Naive thymus-derived CD8-positive, alpha-beta T cell (primary cell): ENCODE measurements at regions not wholly inside any gene's neighbourhood (a gene's known extent, or its start where the extent isn't known, plus 50 kb on each side); places are given as distances from the start of the nearest gene placed in this dataset.
"Not testable (repeated sequence)": the region's sequence is repeated elsewhere in the genome, so short reads cannot be mapped to it uniquely, and the experiment has no call there.

Source experiments
- ATAC-seq, 2 donors: fragments of 150-1000 bp; cut with Tn5 transposase in 1 of 2; sonication (Bioruptor Pico), chemical (Tn5 transposase) in 1 of 2; 1 replicate in 1 of 2; 2 replicates in 1 of 2; pipeline ENCODE4 v1.10.0; 2021; ENCODE audit warnings: mild to moderate bottlenecking in 2 of 2, moderate library complexity in 2 of 2
- POLR2A ChIA-PET: fragments of 350-600 bp; sonication (Branson Sonifier 250); formaldehyde crosslinking; loops from one replicate; lab custom pipeline; 2021; ENCODE audit warnings: antibody characterized with exemption; lab: Charles Lee
- DNase-seq, 10 donors: peaks; one replicate each; pipeline versions ENCODE4 v3.0.0 to v3.0.0-alpha.2; 2020 to 2022
- H3K27ac Mint-ChIP-seq, 10 donors: one replicate each; pipeline ENCODE4 v1.8.0; 2020 to 2022; ENCODE audit warnings: mild to moderate bottlenecking in 10 of 10, mixed read lengths in 10 of 10, moderate library complexity in 4 of 10, inconsistent platforms in 1 of 10
- H3K27me3 Mint-ChIP-seq, 5 donors: one replicate each; pipeline ENCODE4 v1.8.0; 2021 to 2022; ENCODE audit warnings: mixed read lengths in 5 of 5
- H3K36me3 Mint-ChIP-seq, 3 donors: one replicate each; pipeline ENCODE4 v1.8.0; 2020 to 2022; ENCODE audit warnings: mixed read lengths in 3 of 3, mild to moderate bottlenecking in 2 of 3, inconsistent platforms in 1 of 3
- H3K4me1 Mint-ChIP-seq, 4 donors: one replicate each; pipeline ENCODE4 v1.8.0; 2021 to 2022; ENCODE audit warnings: mixed read lengths in 4 of 4
- H3K4me3 Mint-ChIP-seq, 10 donors: one replicate each; pipeline ENCODE4 v1.8.0; 2020 to 2022; ENCODE audit warnings: mild to moderate bottlenecking in 10 of 10, mixed read lengths in 10 of 10, moderate library complexity in 6 of 10, inconsistent platforms in 1 of 10
- H3K9me3 Mint-ChIP-seq, 9 donors: one replicate each; pipeline ENCODE4 v1.8.0; 2020 to 2022; ENCODE audit warnings: mixed read lengths in 9 of 9, mild to moderate bottlenecking in 3 of 9, inconsistent platforms in 1 of 9, moderate library complexity in 1 of 9

DNA sequence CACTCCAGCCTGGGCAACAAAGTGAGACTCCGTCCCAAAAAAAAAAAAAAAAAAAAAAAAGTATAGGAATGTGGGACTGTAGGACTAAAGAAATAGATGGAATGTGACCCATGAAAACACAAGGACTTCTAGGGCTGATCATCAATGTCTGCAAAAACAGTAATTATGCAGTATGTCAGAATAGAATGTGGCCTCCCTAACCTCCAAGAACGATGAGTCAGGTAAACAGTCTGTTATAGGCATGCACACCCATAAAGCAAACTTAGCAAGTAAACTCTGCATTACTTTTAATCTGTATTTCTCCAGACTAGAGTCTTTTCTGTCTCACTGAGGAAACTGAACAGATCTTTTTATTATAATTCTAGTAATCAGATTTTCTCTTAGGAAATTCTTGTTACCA is 233.4 kb downstream of the HNRNPD start:
- DNase-seq (no peak), ATAC-seq (no peak)
- POLR2A ChIA-PET = no interaction called here
- Mint-ChIP-seq H3K4me3 (no peak overlapping the region), H3K27me3 (no peaks in the 10 kb centered on the region), H3K27ac (peak overlapping the region in 1 of 10 donors; percentile 29), H3K4me1 (peaks cover 5 to 28% (median 22%) of the 10 kb centered on the region in 4 donors), H3K9me3 (peaks cover 0 to 4% (median 0%) of the 10 kb centered on the region in 9 donors), H3K36me3 (peaks cover 0 to 7% (median 6%) of the 10 kb centered on the region in 3 donors)

DNA sequence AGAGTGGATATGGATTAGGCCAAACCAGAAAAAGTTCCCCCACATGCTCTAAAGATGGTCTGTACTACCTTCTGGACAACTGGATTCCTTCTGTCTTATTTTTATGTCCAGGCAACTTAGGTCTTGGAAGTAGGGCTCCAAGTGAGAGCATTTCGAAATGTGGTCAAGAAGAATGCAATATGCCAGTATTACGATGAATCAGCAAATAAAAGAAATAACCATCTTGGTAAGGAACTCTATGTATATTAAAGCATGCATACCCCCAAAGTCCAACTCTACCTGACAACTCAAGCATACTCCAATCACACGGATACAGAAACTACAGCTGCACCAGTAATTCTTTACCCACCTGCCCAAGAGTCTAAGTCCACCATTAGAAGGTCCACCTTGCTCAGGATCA is 234.5 kb downstream of the HNRNPD start:
- no peaks in the 10 kb centered on the region for H3K27me3 Mint-ChIP-seq
- DNase-seq = no peak
- H3K9me3 Mint-ChIP-seq = peaks cover 0 to 4% (median 0%) of the 10 kb centered on the region in 9 donors

DNA sequence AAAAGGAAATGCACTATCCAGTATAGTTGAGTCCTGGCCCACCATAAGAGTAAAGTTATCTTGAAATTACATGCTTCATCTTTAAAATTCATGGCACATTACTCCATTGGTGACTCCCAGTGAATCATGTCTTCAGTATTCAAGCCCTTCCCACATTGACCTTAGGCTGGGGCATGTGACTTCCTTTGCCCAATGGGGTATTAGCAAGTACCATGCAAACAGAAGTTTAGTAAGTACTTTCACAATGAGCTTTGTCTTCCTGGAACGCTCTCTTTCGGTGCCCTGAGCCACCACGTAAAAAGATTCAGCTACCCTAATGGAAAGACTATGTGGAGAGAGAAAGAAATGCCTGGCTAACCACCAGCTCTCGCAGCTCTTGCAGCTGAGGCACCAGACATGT is 235.4 kb downstream of the HNRNPD start:
- DNase-seq (no peak), ATAC-seq (no peak)
- Mint-ChIP-seq H3K4me3 (no peak overlapping the region), H3K4me1 (peaks cover 5 to 32% (median 27%) of the 10 kb centered on the region in 4 donors), H3K27me3 (no peaks in the 10 kb centered on the region), H3K9me3 (peaks cover 0 to 4% (median 0%) of the 10 kb centered on the region in 9 donors), H3K36me3 (peaks cover 0 to 7% (median 6%) of the 10 kb centered on the region in 3 donors), H3K27ac (peak overlapping the region in 4 of 10 donors; percentile 12 to 73 (median 29))
- POLR2A ChIA-PET = interaction anchor here (1.9 kb wide), 1 partner anchor 291 kb away, joined by 5 read pairs; the partner anchor contains the start of genes ENOPH1 and HNRNPDL

More for the DNA sequence above, 234.5 kb downstream of the HNRNPD start:
- ATAC-seq = no peak
- Mint-ChIP-seq H3K27ac (peak overlapping the region in 1 of 10 donors; percentile 10), H3K4me3 (no peak overlapping the region), H3K36me3 (peaks cover 0 to 7% (median 6%) of the 10 kb centered on the region in 3 donors), H3K4me1 (peaks cover 5 to 32% (median 27%) of the 10 kb centered on the region in 4 donors)
- POLR2A ChIA-PET = no interaction called here

DNA sequence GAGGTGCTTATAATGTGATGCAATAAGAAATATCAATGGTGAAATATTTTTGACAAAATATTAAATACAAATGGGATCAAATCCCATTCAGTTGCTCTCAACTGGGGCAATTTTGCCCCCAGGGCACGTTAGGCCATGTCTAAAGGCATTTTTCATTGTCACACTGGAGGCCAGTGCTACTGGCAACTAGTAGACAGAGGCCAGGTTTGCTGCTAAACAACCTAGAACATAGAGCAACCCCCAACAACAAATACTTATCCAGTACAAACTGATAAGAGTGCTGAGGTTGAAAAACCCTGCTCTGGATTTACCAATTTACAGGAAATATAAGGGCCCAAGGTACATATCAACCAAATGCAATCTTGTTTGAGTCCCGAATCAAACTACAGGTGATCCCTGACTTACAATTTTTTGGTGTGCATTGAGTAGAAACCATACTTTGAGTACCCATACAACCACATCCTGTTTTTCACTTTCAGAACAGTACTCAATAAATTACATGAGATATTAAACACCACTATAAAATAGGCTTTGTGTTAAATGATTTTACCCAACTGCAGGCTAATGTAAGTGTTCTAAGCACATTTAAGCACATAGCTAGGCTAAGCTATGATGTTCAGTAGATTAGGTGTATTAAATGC is 237.5 kb downstream of the HNRNPD start:
- H3K27ac Mint-ChIP-seq = peak overlapping the region; percentile 37 to 96 (median 86)
- POLR2A ChIA-PET = interaction anchor here (0.6 to 0.7 kb wide), 2 partner anchors 8 to 11 kb away, joined by 3 read pairs; no protein-coding TSS in a partner anchor
- peak in 3 of 10 donors; percentile 9 to 53 (median 46) for DNase-seq
- peaks cover 0 to 4% (median 0%) of the 10 kb centered on the region in 9 donors for H3K9me3 Mint-ChIP-seq
- peaks cover 0 to 7% (median 6%) of the 10 kb centered on the region in 3 donors for H3K36me3 Mint-ChIP-seq
- peaks cover 5 to 37% (median 27%) of the 10 kb centered on the region in 4 donors for H3K4me1 Mint-ChIP-seq
- H3K4me3 Mint-ChIP-seq = peak overlapping the region in 9 of 10 donors; percentile 0 to 80 (median 46)
- no peaks in the 10 kb centered on the region for H3K27me3 Mint-ChIP-seq
- ATAC-seq = peak; percentile 75 to 80

DNA sequence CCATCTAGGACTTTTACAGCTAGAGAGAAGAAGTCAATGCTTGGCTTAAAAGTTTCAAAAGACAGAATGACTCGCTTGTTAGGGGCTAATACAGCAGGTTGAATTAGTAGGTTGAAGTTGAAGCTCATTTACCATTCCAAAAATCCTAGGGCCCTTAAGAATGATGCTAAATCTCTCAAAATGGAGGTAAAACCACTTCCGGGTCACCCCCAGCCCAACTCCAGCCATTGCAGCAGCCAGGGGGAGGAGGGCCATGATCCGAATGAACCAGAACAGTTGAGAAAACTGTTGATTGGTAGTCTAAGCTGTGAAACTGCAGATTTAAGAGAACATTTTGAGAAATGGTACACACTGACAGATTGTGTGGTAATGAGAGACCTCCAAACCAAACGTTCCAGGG is 245.4 kb downstream of the HNRNPD start:
- Mint-ChIP-seq H3K27me3 (peaks cover 0 to 6% (median 0%) of the 10 kb centered on the region in 5 donors), H3K36me3 (peaks cover 0 to 4% (median 0%) of the 10 kb centered on the region in 3 donors), H3K27ac (no peak overlapping the region), H3K4me3 (no peak overlapping the region), H3K9me3 (peaks cover 0 to 5% (median 0%) of the 10 kb centered on the region in 9 donors), H3K4me1 (peaks cover 2 to 9% (median 7%) of the 10 kb centered on the region in 4 donors)
- POLR2A ChIA-PET = interaction anchor here (0.8 kb wide), 1 partner anchor 8 kb away, joined by 3 read pairs; no protein-coding TSS in a partner anchor
- no peak for DNase-seq
- no peak for ATAC-seq

DNA sequence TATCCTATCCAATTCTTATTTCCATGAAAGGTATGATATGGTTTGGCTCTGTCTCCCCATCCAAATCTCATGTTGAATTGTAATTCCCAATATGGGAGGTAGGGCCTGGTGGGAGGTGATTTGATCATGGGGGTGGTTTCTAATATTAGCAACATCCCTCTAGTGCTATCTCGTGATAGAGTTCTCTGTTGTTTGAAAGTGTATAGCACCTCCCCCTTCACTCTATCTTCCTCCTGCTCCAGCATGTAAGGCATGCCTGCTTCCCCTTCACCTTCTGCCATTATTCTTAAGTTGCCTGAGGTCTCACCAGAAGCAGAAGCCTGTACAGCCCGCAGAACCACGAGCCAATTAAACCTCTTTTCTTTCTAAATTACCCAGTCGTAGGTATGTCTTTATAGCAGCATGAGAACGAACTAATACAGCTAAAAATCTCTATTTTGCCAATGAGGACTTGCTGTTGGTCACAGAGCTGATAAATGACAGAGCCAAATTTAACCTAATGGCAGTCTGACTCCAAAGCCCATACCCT is 247.2 kb downstream of the HNRNPD start:
- ATAC-seq (no peak), DNase-seq (no peak)
- POLR2A ChIA-PET = no interaction called here
- H3K4me3 Mint-ChIP-seq = no peak overlapping the region
- peak overlapping the region in 1 of 10 donors; percentile 58 for H3K27ac Mint-ChIP-seq
- peaks cover 2 to 8% (median 5%) of the 10 kb centered on the region in 4 donors for H3K4me1 Mint-ChIP-seq
- peaks cover 0 to 4% (median 0%) of the 10 kb centered on the region in 3 donors for H3K36me3 Mint-ChIP-seq
- peaks cover 0 to 5% (median 0%) of the 10 kb centered on the region in 9 donors for H3K9me3 Mint-ChIP-seq
- H3K27me3 Mint-ChIP-seq = peaks cover 0 to 6% (median 0%) of the 10 kb centered on the region in 5 donors

DNA sequence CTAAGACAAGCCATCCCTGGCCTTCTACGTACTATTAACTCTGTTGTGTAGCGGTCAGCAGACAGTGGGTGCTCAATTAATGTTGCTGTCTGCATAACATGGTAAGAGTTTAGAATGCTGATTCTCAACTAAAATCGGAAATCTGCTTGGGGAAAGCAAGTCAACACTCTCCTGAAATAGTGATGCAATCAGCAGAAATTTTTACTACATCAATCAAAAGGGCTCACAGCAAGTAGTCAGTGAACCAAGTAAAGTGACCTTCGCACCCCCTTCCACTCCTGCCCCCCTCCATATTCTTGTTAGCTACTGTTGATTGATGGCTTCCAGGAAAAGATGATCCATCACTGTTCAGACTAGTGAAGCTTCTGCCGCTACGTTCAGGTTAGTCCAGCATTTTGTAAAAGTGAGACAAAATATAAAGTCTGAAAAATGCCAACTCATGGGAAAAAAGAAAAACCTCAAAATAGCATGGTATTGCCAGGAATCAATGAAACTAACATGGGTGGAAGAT is 247.9 kb downstream of the HNRNPD start:
- DNase-seq = no peak
- POLR2A ChIA-PET = no interaction called here
- Mint-ChIP-seq H3K9me3 (peaks cover 0 to 5% (median 0%) of the 10 kb centered on the region in 9 donors), H3K27ac (peak overlapping the region in 3 of 10 donors; percentile 18 to 74 (median 41)), H3K4me1 (peaks cover 2 to 8% (median 5%) of the 10 kb centered on the region in 4 donors), H3K4me3 (no peak overlapping the region), H3K36me3 (peaks cover 0 to under 1% (median 0%) of the 10 kb centered on the region in 3 donors), H3K27me3 (peaks cover 0 to 6% (median 0%) of the 10 kb centered on the region in 5 donors)
- ATAC-seq = no peak

DNA sequence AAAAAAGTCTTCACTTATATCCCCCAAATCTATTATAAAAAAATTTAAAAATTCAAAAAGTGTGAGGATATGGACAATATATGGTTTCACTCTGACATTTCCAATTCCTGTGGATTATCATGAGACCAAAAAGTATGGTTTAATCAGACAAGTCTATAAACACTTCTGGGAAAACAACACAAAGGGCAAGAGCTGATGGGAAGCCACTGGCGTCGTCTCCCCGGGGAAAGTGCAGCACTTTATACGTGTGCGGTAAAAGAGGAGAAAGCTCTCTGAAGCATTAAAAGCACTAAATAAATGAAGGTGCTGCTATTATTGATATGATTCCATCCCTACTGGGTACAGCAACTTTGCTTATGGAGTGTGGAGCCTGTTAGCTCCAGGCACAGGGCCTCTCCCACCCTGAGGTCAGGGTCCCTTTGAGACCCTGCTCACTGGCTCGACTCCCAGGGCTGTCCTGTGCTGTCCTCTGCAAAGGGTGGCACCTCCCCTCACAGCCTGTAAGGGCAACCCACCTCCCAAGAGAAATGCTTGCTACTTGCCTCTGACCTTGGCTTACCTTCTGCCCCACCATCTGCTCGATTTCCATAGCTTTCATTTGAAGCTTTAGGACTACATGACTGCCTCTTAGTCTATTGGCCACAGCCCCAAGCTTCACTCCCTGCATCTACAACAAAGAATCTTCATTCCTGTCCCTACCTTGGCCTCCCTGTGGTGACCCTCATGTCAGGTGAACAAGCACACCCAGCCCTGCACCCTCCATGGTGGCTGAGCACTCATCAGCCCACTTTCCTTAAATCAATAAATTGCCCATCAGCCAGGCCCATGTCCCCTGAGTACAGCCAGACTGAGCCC is 248.6 kb downstream of the HNRNPD start:
- Mint-ChIP-seq H3K4me1 (peaks cover 2 to 8% (median 5%) of the 10 kb centered on the region in 4 donors), H3K4me3 (no peak overlapping the region), H3K36me3 (no peaks in the 10 kb centered on the region), H3K9me3 (peaks cover 0 to 5% (median 0%) of the 10 kb centered on the region in 9 donors), H3K27ac (peak overlapping the region in 3 of 10 donors; percentile 18 to 74 (median 41)), H3K27me3 (peaks cover 0 to 6% (median 0%) of the 10 kb centered on the region in 5 donors)
- POLR2A ChIA-PET = interaction anchor here (0.6 kb wide), 1 partner anchor 11 kb away, joined by 3 read pairs; no protein-coding TSS in a partner anchor
- no peak for DNase-seq
- no peak for ATAC-seq

DNA sequence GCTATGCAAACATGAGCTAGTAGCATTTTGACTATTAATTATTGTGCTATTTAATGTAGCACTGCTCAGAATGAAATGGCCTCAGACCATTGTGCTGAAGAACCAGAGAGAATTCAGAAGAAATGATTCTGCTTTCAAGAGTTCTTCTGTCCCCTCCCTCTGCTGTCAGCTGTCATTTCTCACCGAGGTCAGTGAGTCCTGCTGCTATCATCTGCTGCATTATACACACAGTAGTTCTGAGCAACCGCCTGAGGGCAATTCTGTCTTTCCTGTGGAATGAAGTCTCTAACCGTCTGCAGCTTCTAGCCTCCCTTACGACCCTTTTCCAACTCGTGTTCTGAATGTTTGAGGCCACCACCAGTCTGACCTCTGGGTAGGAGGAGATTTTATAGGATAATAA is 249.4 kb downstream of the HNRNPD start:
- H3K4me1 Mint-ChIP-seq = peaks cover 2 to 8% (median 5%) of the 10 kb centered on the region in 4 donors
- peaks cover 0 to 5% (median 0%) of the 10 kb centered on the region in 9 donors for H3K9me3 Mint-ChIP-seq
- no peaks in the 10 kb centered on the region for H3K36me3 Mint-ChIP-seq
- DNase-seq (no peak), ATAC-seq (no peak)
- H3K27me3 Mint-ChIP-seq = peaks cover 0 to 6% (median 0%) of the 10 kb centered on the region in 5 donors
- POLR2A ChIA-PET = interaction anchor here (0.8 kb wide), 1 partner anchor 305 kb away, joined by 3 read pairs; no protein-coding TSS in a partner anchor
- no peak overlapping the region for H3K4me3 Mint-ChIP-seq
- peak overlapping the region in 3 of 10 donors; percentile 12 to 32 (median 30) for H3K27ac Mint-ChIP-seq

DNA sequence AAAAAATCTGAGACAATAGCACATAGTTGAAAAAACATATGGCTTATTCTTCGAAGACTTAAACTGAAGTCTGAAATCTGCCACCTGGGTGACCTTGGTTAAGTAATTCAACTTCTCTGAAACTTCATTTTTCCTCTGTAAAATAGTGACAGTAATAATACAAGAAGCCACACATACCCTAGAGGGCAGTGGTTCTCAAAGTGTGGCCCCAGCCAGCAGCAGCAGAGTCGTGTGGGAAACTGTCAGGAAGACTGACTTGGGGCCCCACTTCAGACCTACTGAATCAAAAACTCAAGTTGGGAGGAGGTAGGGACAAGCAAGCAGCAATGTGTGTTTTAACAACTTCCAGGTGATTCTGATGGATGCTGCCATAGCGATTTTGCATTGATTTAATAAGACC is 249.9 kb downstream of the HNRNPD start:
- Mint-ChIP-seq H3K27ac (peak overlapping the region in 3 of 10 donors; percentile 30 to 80 (median 32)), H3K9me3 (peaks cover 0 to 2% (median 0%) of the 10 kb centered on the region in 9 donors), H3K4me1 (peaks cover 2 to 8% (median 5%) of the 10 kb centered on the region in 4 donors), H3K4me3 (no peak overlapping the region), H3K36me3 (no peaks in the 10 kb centered on the region), H3K27me3 (peaks cover 0 to 2% (median 0%) of the 10 kb centered on the region in 5 donors)
- POLR2A ChIA-PET = interaction anchor here (0.8 kb wide), 1 partner anchor 305 kb away, joined by 3 read pairs; no protein-coding TSS in a partner anchor
- DNase-seq (peak in 8 of 10 donors; percentile 4 to 67 (median 19)), ATAC-seq (peak; percentile 67 to 79)

DNA sequence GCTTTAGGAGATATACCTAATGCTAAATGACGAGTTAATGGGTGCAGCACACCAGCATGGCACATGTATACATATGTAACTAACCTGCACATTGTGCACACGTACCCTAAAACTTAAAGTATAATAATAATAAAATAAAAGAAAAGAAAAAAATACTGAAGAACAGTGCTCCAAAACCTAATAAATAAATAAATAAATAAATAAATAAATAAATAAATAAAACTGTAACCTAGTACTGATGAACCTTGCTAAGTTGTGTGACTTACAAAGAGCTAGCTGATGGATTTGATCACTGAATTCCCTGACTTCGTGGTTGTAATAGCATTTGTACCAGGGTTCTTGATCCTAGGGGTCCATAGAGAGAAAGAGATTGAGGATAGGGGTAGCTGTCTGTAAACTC is 258.6 kb downstream of the HNRNPD start:
- H3K27me3 Mint-ChIP-seq, H3K9me3 Mint-ChIP-seq, DNase-seq, H3K4me1 Mint-ChIP-seq, H3K27ac Mint-ChIP-seq, POLR2A ChIA-PET, ATAC-seq, H3K36me3 Mint-ChIP-seq, H3K4me3 Mint-ChIP-seq: not testable (repeated sequence)

DNA sequence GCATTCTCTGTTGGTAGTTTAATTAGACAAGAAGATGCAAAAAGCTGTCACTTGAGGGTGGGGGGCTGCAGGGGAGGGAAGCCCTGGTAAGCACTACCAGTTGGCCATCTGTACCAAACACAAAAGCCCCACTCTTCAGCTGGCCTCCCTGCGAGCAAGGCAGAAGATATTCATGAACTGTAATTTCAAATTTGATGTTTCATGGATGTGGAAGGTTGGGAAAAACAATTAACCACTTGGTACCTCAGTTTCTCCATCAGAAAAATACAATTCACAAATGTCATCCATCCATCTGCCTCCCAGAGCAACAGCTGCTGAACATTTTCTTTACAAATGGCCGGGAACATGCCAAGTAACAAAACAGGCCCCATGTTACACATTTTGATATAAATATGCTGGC is 265.3 kb downstream of the HNRNPD start:
- Mint-ChIP-seq H3K4me1 (no peaks in the 10 kb centered on the region), H3K27ac (no peak overlapping the region), H3K9me3 (peaks cover 0 to 5% (median 0%) of the 10 kb centered on the region in 9 donors), H3K27me3 (peaks cover 0 to 4% (median 3%) of the 10 kb centered on the region in 5 donors), H3K36me3 (no peaks in the 10 kb centered on the region), H3K4me3 (no peak overlapping the region)
- DNase-seq (no peak), ATAC-seq (no peak)
- POLR2A ChIA-PET = no interaction called here
